HEK293 (cell line): ENCODE measurements at regions not wholly inside any gene's neighbourhood (a gene's known extent, or its start where the extent isn't known, plus 50 kb on each side); places are given as distances from the start of the nearest gene placed in this dataset.

Source experiments
- GLIS1 ChIP-seq: fragments of 450-650 bp; formaldehyde crosslinking; IDR thresholded peaks from 2 replicates; pipeline ENCODE4 v1.5.1; 2016; ENCODE audit warnings: missing biosample characterization, missing genetic modification characterization
- KLF16 ChIP-seq: fragments of 450-650 bp; formaldehyde crosslinking; IDR thresholded peaks from 2 replicates; pipeline ENCODE4 v1.5.1; 2017; ENCODE audit warnings: missing biosample characterization, missing genetic modification characterization
- YY1 ChIP-seq: fragments of 450-650 bp; formaldehyde crosslinking; IDR thresholded peaks from 2 replicates; pipeline ENCODE4 v1.5.1; 2018; ENCODE audit warnings: missing biosample characterization, missing genetic modification characterization
- ZBTB49 ChIP-seq: fragments of 450-650 bp; formaldehyde crosslinking; IDR thresholded peaks from 2 replicates; pipeline ENCODE4 v1.5.1; 2016; ENCODE audit warnings: missing biosample characterization, missing genetic modification characterization, low read depth
- ZEB2 ChIP-seq: fragments of 450-650 bp; formaldehyde crosslinking; IDR thresholded peaks from 2 replicates; pipeline ENCODE4 v1.5.1; 2016; ENCODE audit warnings: missing biosample characterization, missing genetic modification characterization
- ZNF133 ChIP-seq: fragments of 450-650 bp; formaldehyde crosslinking; IDR thresholded peaks from 2 replicates; pipeline ENCODE4 v1.5.1; 2016; ENCODE audit warnings: missing biosample characterization, missing genetic modification characterization
- ZNF174 ChIP-seq: fragments of 450-650 bp; formaldehyde crosslinking; IDR thresholded peaks from 2 replicates; pipeline ENCODE4 v1.5.0; 2017; ENCODE audit warnings: missing biosample characterization, mild to moderate bottlenecking, missing genetic modification characterization
- ZNF221 ChIP-seq: fragments of 450-650 bp; formaldehyde crosslinking; IDR thresholded peaks from 2 replicates; pipeline ENCODE4 v1.5.1; 2017; ENCODE audit warnings: missing biosample characterization, missing genetic modification characterization, borderline replicate concordance
- TF ChIP-seq, protein P1 (sequence below): fragments of 450-650 bp; formaldehyde crosslinking; IDR thresholded peaks from 2 replicates; pipeline ENCODE4 v1.5.1; 2016; ENCODE audit warnings: missing biosample characterization, missing genetic modification characterization
- TF ChIP-seq, protein P2 (sequence below): fragments of 450-650 bp; formaldehyde crosslinking; IDR thresholded peaks from 2 replicates; pipeline ENCODE4 v1.5.1; 2017; ENCODE audit warnings: missing biosample characterization, missing genetic modification characterization
- TF ChIP-seq, protein P3 (sequence below): fragments of 450-650 bp; formaldehyde crosslinking; conservative IDR thresholded peaks from 2 replicates; pipeline ENCODE4 v1.5.1; 2016; ENCODE audit warnings: low read depth, missing biosample characterization, missing genetic modification characterization
- TF ChIP-seq, protein P4 (sequence below): fragments of 450-650 bp; formaldehyde crosslinking; IDR thresholded peaks from 2 replicates; pipeline ENCODE4 v1.5.1; 2016; ENCODE audit warnings: missing biosample characterization, missing genetic modification characterization

DNA sequence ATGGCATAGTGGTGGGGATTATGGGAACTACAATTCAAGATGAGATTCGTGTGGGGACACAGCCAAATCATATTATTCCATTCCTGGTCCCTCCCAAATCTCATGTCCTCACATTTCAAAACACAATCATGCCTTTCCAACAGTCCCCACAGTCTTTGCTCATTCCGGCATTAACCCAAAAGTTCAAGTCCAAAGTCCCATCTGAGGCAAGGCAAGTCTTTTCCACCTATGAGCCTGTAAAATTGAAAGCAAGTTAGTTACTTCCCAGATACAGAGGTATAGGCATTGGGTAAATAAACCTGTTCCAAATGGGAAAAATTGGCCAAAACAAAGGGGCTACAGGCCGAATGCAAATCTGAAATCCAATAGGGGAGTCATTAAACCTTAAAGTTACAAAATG lies 1063.2 kb downstream of the CDH11 start:
- TF ChIP-seq ZBTB49 (tag by site-specific recombination) (no peak), ZNF174 (tag by site-specific recombination) (no peak), ZNF221 (no peak), ZNF133 (tag by site-specific recombination) (no peak), YY1 (tag by site-specific recombination) (no peak), ZEB2 (no peak), GLIS1 (tag by site-specific recombination) (no peak), KLF16 (no peak)
- TF ChIP-seq, protein P1, sequence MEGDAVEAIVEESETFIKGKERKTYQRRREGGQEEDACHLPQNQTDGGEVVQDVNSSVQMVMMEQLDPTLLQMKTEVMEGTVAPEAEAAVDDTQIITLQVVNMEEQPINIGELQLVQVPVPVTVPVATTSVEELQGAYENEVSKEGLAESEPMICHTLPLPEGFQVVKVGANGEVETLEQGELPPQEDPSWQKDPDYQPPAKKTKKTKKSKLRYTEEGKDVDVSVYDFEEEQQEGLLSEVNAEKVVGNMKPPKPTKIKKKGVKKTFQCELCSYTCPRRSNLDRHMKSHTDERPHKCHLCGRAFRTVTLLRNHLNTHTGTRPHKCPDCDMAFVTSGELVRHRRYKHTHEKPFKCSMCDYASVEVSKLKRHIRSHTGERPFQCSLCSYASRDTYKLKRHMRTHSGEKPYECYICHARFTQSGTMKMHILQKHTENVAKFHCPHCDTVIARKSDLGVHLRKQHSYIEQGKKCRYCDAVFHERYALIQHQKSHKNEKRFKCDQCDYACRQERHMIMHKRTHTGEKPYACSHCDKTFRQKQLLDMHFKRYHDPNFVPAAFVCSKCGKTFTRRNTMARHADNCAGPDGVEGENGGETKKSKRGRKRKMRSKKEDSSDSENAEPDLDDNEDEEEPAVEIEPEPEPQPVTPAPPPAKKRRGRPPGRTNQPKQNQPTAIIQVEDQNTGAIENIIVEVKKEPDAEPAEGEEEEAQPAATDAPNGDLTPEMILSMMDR (tag by site-specific recombination), result no peak
- TF ChIP-seq, protein P2, sequence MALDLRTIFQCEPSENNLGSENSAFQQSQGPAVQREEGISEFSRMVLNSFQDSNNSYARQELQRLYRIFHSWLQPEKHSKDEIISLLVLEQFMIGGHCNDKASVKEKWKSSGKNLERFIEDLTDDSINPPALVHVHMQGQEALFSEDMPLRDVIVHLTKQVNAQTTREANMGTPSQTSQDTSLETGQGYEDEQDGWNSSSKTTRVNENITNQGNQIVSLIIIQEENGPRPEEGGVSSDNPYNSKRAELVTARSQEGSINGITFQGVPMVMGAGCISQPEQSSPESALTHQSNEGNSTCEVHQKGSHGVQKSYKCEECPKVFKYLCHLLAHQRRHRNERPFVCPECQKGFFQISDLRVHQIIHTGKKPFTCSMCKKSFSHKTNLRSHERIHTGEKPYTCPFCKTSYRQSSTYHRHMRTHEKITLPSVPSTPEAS (tag by site-specific recombination), result no peak
- TF ChIP-seq, protein P3, sequence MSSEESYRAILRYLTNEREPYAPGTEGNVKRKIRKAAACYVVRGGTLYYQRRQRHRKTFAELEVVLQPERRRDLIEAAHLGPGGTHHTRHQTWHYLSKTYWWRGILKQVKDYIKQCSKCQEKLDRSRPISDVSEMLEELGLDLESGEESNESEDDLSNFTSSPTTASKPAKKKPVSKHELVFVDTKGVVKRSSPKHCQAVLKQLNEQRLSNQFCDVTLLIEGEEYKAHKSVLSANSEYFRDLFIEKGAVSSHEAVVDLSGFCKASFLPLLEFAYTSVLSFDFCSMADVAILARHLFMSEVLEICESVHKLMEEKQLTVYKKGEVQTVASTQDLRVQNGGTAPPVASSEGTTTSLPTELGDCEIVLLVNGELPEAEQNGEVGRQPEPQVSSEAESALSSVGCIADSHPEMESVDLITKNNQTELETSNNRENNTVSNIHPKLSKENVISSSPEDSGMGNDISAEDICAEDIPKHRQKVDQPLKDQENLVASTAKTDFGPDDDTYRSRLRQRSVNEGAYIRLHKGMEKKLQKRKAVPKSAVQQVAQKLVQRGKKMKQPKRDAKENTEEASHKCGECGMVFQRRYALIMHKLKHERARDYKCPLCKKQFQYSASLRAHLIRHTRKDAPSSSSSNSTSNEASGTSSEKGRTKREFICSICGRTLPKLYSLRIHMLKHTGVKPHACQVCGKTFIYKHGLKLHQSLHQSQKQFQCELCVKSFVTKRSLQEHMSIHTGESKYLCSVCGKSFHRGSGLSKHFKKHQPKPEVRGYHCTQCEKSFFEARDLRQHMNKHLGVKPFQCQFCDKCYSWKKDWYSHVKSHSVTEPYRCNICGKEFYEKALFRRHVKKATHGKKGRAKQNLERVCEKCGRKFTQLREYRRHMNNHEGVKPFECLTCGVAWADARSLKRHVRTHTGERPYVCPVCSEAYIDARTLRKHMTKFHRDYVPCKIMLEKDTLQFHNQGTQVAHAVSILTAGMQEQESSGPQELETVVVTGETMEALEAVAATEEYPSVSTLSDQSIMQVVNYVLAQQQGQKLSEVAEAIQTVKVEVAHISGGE, result no peak
- TF ChIP-seq, protein P4, sequence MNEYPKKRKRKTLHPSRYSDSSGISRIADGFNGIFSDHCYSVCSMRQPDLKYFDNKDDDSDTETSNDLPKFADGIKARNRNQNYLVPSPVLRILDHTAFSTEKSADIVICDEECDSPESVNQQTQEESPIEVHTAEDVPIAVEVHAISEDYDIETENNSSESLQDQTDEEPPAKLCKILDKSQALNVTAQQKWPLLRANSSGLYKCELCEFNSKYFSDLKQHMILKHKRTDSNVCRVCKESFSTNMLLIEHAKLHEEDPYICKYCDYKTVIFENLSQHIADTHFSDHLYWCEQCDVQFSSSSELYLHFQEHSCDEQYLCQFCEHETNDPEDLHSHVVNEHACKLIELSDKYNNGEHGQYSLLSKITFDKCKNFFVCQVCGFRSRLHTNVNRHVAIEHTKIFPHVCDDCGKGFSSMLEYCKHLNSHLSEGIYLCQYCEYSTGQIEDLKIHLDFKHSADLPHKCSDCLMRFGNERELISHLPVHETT, result no peak
